GM10266 (cell line): ENCODE measurements at regions not wholly inside any gene's neighbourhood (a gene's known extent, or its start where the extent isn't known, plus 50 kb on each side); places are given as distances from the start of the nearest gene placed in this dataset.

Source experiments
- DNase-seq: peaks from one replicate; pipeline ENCODE4 v3.0.0; 2012; ENCODE audit errors: extremely low spot score
- TF ChIP-seq, protein P1 (sequence below): IDR thresholded peaks from 2 replicates; pipeline ENCODE4 v1.5.1; 2012; ENCODE audit warnings: mild to moderate bottlenecking, low read depth; ENCODE audit not compliant: control insufficient read depth, insufficient read depth; ENCODE audit errors: missing control alignments

DNA sequence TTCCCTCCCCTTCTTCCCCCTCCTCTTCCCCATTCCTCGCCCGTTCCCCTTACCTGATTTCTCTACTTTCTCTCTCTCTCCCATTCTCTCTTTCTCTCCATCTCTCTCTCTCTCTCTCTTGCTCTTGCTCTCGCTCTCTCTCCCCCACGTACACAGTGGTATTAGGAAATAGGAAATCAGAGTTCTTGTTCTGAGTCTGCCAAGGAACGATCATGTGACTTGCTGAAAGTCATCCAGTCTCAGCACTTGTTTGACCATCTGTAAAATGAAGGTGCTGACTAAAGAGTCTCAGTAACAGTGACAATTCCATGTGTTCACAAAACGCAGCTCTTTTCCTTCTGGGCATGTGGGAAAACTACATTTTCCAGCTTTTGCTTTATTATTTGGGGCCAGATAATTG lies 445.0 kb upstream of the TGFBR2 start:
- no peak for DNase-seq
- TF ChIP-seq, protein P1, sequence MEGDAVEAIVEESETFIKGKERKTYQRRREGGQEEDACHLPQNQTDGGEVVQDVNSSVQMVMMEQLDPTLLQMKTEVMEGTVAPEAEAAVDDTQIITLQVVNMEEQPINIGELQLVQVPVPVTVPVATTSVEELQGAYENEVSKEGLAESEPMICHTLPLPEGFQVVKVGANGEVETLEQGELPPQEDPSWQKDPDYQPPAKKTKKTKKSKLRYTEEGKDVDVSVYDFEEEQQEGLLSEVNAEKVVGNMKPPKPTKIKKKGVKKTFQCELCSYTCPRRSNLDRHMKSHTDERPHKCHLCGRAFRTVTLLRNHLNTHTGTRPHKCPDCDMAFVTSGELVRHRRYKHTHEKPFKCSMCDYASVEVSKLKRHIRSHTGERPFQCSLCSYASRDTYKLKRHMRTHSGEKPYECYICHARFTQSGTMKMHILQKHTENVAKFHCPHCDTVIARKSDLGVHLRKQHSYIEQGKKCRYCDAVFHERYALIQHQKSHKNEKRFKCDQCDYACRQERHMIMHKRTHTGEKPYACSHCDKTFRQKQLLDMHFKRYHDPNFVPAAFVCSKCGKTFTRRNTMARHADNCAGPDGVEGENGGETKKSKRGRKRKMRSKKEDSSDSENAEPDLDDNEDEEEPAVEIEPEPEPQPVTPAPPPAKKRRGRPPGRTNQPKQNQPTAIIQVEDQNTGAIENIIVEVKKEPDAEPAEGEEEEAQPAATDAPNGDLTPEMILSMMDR: no peak

DNA sequence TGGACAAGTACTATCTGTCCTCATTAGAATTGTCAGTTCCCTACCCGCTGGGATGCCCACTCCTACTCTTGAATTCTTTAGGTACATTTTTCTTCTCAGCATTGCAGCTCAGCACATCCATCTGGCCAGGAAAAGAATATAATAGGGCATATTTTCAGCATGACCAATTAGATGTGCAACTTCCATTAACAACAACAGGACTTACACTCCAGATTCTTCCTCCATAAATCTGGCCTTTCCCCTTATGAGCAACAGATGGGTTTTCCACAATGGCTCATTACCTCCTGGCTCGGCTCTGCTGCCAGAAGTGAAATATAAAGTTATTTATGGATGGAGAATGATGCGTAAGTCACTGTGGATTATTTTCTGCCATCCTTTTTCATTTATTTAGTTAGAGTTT lies 443.8 kb upstream of the TGFBR2 start:
- DNase-seq: no peak
- TF ChIP-seq, protein P1: no peak

DNA sequence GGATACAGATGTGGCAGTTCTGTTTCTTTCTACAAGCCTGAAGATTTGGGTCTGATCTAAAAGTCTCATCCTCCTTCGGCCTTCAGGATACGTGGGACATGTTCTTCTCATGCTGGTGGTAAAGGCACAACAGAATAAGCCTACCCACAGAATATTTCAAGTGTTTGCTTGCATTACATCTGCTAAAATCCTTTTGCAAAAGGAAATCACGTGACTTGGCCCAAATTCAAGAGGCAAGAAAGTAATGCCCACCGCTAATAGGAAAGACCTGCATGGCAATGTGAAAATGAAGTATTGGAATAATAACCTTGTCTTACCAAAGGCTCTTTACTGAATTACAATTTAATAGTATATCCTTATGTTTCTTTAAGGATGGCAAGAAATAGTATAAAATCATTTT lies 439.9 kb upstream of the TGFBR2 start:
- TF ChIP-seq, protein P1: no peak
- DNase-seq: no peak

DNA sequence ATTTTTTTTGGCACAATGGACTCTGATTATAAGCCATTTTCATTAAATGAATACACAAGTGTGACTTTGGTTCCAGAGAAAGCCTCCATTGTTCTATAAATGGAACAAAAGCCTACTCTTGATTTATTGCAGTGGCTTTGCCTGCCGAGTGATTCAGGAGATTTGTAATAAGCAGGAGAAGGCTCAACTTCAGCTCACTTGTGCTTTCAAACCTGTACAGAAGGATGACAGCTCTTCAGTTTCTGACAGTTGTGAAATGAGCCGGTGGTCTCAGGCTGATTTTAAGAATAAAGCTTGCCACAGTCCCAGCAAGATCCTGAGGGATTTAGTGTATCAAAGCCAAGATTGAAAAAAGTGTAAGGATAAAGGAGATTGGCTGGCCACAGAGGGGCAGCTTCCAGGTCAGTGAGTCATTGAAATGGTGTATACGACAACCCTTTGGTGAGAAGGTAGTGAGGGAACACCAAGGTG lies 438.8 kb upstream of the TGFBR2 start:
- DNase-seq: no peak
- TF ChIP-seq, protein P1: no peak

DNA sequence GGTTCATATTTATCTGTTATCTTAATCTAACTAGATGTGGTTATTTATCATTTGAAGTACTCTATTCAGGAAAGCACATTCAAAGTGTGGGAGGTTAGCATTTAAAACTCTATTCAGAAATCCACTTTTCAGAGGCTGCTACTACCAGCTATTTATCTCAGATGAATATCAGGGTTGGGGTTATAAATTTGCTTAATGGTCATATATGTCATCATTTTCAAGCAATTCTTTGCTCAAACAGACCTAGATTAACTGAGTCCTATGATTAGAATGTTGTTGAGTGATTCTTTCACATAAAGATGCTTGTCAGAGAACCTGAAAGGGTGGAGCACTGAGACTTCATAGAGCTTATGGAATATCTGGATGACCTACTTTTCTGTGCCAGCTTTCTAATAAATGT lies 436.9 kb upstream of the TGFBR2 start:
- no peak for DNase-seq
- TF ChIP-seq, protein P1: no peak

DNA sequence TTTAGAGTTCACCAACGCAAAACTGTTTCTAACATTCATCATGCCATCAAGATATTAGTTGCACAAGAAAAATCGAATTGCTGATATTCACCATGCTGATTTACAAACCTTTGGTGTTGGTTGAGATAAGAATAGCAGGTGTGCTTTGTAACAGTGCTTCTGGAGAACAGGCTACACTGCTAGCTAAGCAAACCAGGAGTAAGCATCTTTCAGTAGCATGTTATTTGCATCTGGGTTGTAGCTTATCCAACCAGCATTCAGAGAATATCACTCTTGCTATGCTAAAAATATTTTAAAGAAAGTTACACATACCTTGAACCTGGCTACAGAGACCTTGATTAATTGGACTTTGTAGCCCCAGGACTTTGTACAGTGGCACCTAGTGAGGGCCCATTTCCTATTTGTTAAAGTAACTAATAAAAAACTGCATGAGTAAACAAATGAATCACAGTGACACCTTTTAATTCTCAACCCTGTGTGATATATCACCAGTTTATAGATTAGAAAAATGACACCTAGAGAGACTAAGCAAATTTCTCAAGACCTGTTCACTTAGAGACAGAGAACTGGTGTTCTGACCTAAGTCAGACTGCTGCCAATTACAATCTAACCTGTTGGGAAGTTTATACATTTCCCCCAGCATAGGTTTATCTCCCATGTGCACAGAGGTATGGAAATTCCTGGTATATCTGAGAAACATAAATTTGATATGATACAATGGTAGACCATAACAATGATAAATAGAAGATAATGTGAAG lies 435.5 kb upstream of the TGFBR2 start:
- DNase-seq: no peak
- TF ChIP-seq, protein P1: no peak

DNA sequence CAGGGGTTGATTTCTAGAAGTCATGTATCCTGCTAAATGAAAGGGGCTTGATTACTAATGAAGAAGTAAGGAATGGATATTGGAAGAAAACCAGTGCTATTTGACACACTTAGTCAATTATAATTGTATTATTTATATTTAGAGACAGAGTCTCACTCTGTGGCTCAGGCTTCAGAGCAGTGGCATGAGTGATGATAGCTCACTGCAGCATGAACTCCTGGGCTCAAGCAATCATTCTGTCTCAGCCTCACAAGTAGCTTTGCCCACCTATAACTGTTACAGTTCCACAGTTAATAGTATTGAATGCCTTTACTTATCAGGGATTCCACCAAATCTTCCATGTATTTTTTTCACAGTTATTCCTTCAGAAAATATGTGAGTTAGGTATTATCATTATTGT lies 432.0 kb upstream of the TGFBR2 start:
- TF ChIP-seq, protein P1: no peak
- no peak for DNase-seq
